CD4-positive, alpha-beta T cell (primary cell): ENCODE measurements at regions not wholly inside any gene's neighbourhood (a gene's known extent, or its start where the extent isn't known, plus 50 kb on each side); places are given as distances from the start of the nearest gene placed in this dataset.

Experiments used
- ATAC-seq: fragments of 200-7000 bp; cut with Tn5 transposase; one replicate; pipeline ENCODE4 v1.10.0; 2022; ENCODE audit warnings: mild to moderate bottlenecking; ENCODE audit not compliant: poor library complexity
- CTCF ChIA-PET: fragments of 350-600 bp; sonication (Branson Sonifier 250); formaldehyde crosslinking; loops from one replicate; lab custom pipeline; 2021; ENCODE audit warnings: antibody characterized with exemption, inconsistent platforms; lab: Charles Lee
- POLR2A ChIA-PET: fragments of 350-600 bp; sonication (Branson Sonifier 250); formaldehyde crosslinking; loops from one replicate; lab custom pipeline; 2021; ENCODE audit warnings: antibody characterized with exemption, inconsistent platforms; lab: Charles Lee
- DNase-seq, 14 experiments: peaks; one replicate each; pipeline ENCODE4 v3.0.0-alpha.2; 2013 to 2020; ENCODE audit warnings: mixed read lengths in 2 of 14
- H3K27ac ChIP-seq, 2 donors: one replicate each; pipeline versions ENCODE4 v1.5.1 to v1.7.0; 2013; ENCODE audit warnings: low read length in 2 of 2, low read depth in 1 of 2, mild to moderate bottlenecking in 1 of 2
- H3K27me3 ChIP-seq, 2 experiments: 1 replicate in 1 of 2; 2 replicates in 1 of 2; pipeline versions ENCODE4 v1.6.1 to v1.7.0; 2013; ENCODE audit warnings: low read length in 2 of 2, control low read depth in 1 of 2, mild to moderate bottlenecking in 1 of 2, moderate library complexity in 1 of 2; ENCODE audit not compliant: insufficient read depth in 2 of 2, control insufficient read depth in 1 of 2
- H3K36me3 ChIP-seq: one replicate; pipeline ENCODE4 v1.6.1; 2013; ENCODE audit warnings: low read length, control low read depth; ENCODE audit not compliant: insufficient read depth
- H3K4me1 ChIP-seq: one replicate; pipeline ENCODE4 v1.6.1; 2013; ENCODE audit warnings: low read length, control low read depth; ENCODE audit not compliant: insufficient read depth
- H3K4me3 ChIP-seq: one replicate; pipeline ENCODE4 v1.5.1; 2013; ENCODE audit warnings: mild to moderate bottlenecking, low read length, moderate library complexity
- H3K9me3 ChIP-seq, 2 experiments: 1 replicate in 1 of 2; 2 replicates in 1 of 2; pipeline versions ENCODE4 v1.6.1 to v1.7.0; 2013; ENCODE audit warnings: low read length in 2 of 2, mild to moderate bottlenecking in 2 of 2, control low read depth in 1 of 2, moderate library complexity in 1 of 2; ENCODE audit not compliant: control insufficient read depth in 1 of 2, insufficient read depth in 1 of 2
- H3K27ac Mint-ChIP-seq: one replicate; pipeline ENCODE4 v1.8.0; 2020; ENCODE audit warnings: mixed read lengths
- H3K27me3 Mint-ChIP-seq: one replicate; pipeline ENCODE4 v1.8.0; 2021; ENCODE audit warnings: mixed read lengths
- H3K36me3 Mint-ChIP-seq: one replicate; pipeline ENCODE4 v1.8.0; 2021; ENCODE audit warnings: low read depth, mixed read lengths
- H3K4me1 Mint-ChIP-seq: one replicate; pipeline ENCODE4 v1.8.0; 2021; ENCODE audit warnings: low read depth, mixed read lengths
- H3K4me3 Mint-ChIP-seq: one replicate; pipeline ENCODE4 v1.8.0; 2020; ENCODE audit warnings: mild to moderate bottlenecking, mixed read lengths
- H3K9me3 Mint-ChIP-seq: one replicate; pipeline ENCODE4 v1.8.0; 2020; ENCODE audit warnings: mixed read lengths
- intact Hi-C, 2 experiments: fragments of 100-400 bp; cut with DNase I in 1 of 2; cut with micrococcal nuclease in 1 of 2; formaldehyde crosslinking; loops; one replicate each; pipeline versions ENCODE4 v1.15.1 to v1.9.0; 2023 to 2025; cut with DNase I, micrococcal nuclease
- TF ChIP-seq, protein P1 (sequence below): fragments of 200-600 bp; IDR thresholded peaks from one replicate; pipeline ENCODE4 v1.8.0; 2022; ENCODE audit warnings: antibody characterized with exemption, mild to moderate bottlenecking

DNA sequence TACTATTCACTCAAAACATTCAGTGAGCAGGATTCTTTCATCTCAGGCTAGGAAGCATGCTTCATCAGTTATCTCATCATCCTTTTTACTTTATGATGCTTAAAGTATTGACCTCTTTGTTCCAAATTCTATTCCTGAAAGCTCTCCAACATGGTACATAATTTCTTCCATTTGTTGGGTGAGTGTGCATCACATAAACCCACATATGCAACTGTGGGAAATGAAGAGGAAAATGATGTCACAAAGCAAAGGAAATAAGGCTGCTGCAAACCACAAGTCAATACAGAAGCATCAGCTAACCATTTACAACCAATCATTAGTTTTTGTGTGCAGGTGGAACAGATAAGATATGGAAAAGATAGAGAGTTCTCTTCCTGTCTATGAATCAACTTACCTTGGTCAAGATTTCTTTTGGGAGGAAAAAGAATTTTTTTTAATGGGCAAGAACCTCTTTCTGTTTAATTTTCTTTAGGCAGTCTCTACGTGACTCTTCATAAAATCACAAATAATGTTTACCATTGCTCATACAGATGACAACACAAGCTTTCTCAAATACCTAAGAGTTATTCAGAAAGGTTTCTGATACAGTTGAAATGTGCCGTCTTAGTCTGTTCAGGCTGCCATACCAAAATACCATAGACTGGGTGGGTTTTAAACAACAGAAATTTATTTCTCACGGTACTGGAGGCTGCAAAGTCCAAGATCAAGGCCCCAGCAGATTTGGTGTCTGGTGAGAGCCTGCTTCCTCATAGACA lies 259.9 kb downstream of the ADGRG6 start:
- CTCF ChIA-PET: no interaction called here
- Histone ChIP-seq H3K27me3 (no peaks in the 10 kb centered on the region), H3K36me3 (no peaks in the 10 kb centered on the region), H3K27ac (no peak overlapping the region), H3K4me1 (peaks cover 19% of the 10 kb centered on the region), H3K4me3 (no peak overlapping the region), H3K9me3 (no peaks in the 10 kb centered on the region)
- Mint-ChIP-seq H3K4me3 (peak overlapping the region; percentile 11), H3K4me1 (peaks cover 43% of the 10 kb centered on the region), H3K36me3 (no peaks in the 10 kb centered on the region), H3K9me3 (peaks cover 2% of the 10 kb centered on the region), H3K27me3 (no peaks in the 10 kb centered on the region), H3K27ac (peak overlapping the region; percentile 35)
- DNase-seq: peak in 2 of 14 experiments; percentile 23 to 39
- intact Hi-C loops: loop anchor here (10.0 kb wide), 4 partner anchors 123 to 463 kb away; no protein-coding TSS in a partner anchor
- peak; percentile 71 for ATAC-seq
- POLR2A ChIA-PET: interaction anchor here (0.7 to 1.2 kb wide), 2 partner anchors 8 to 498 kb away, joined by 3 to 5 read pairs; no protein-coding TSS in a partner anchor
- TF ChIP-seq, protein P1, sequence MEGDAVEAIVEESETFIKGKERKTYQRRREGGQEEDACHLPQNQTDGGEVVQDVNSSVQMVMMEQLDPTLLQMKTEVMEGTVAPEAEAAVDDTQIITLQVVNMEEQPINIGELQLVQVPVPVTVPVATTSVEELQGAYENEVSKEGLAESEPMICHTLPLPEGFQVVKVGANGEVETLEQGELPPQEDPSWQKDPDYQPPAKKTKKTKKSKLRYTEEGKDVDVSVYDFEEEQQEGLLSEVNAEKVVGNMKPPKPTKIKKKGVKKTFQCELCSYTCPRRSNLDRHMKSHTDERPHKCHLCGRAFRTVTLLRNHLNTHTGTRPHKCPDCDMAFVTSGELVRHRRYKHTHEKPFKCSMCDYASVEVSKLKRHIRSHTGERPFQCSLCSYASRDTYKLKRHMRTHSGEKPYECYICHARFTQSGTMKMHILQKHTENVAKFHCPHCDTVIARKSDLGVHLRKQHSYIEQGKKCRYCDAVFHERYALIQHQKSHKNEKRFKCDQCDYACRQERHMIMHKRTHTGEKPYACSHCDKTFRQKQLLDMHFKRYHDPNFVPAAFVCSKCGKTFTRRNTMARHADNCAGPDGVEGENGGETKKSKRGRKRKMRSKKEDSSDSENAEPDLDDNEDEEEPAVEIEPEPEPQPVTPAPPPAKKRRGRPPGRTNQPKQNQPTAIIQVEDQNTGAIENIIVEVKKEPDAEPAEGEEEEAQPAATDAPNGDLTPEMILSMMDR: no peak

DNA sequence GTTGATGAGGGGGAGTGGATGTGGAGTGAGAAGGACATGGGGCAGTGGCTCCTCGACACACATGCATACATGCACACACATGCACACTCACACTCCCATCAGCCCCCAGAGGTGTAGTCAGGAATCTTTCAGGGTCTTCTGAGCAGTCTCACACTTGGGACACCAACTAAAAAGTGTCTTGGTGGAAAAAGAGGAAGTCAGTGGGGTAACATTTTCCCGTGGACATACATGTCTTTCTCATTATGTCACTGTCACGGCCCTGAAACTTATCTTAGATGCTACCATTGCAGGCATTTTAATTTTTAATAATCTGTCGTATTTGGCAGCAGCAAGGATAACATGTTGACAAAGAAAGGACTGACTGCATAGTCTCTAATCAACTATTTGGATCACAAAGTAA lies 261.1 kb downstream of the ADGRG6 start:
- Mint-ChIP-seq H3K9me3 (no peaks in the 10 kb centered on the region), H3K27me3 (no peaks in the 10 kb centered on the region), H3K36me3 (no peaks in the 10 kb centered on the region), H3K4me3 (no peak overlapping the region), H3K4me1 (peaks cover 55% of the 10 kb centered on the region), H3K27ac (no peak overlapping the region)
- Histone ChIP-seq H3K4me1 (peaks cover 29% of the 10 kb centered on the region), H3K36me3 (no peaks in the 10 kb centered on the region), H3K27ac (no peak overlapping the region), H3K9me3 (no peaks in the 10 kb centered on the region), H3K27me3 (no peaks in the 10 kb centered on the region), H3K4me3 (no peak overlapping the region)
- DNase-seq (no peak), ATAC-seq (no peak)
- ChIA-PET POLR2A (interaction anchor here (0.6 kb wide), 1 partner anchor 49 kb away, joined by 3 read pairs; no protein-coding TSS in a partner anchor), CTCF (no interaction called here)
- TF ChIP-seq, protein P1: no peak
- intact Hi-C loops: loop anchor here (10.0 kb wide), 4 partner anchors 122 to 462 kb away; no protein-coding TSS in a partner anchor

- intact Hi-C loops: loop anchor here (1.0 to 10.0 kb wide), 9 partner anchors 118 to 860 kb away; no protein-coding TSS in a partner anchor
- H3K9me3 ChIP-seq: no peaks in the 10 kb centered on the region
- POLR2A ChIA-PET: no interaction called here
- TF ChIP-seq, protein P1: peak; percentile 82
- H3K27me3 ChIP-seq: no peaks in the 10 kb centered on the region
- CTCF ChIA-PET: interaction anchor here (0.5 to 2.2 kb wide), 8 partner anchors 8 to 860 kb away, joined by 3 to 7 read pairs (median 4); no protein-coding TSS in a partner anchor
- no peak overlapping the region for H3K27ac ChIP-seq
- Mint-ChIP-seq H3K9me3 (no peaks in the 10 kb centered on the region), H3K27me3 (no peaks in the 10 kb centered on the region), H3K4me1 (peaks cover 77% of the 10 kb centered on the region), H3K27ac (peak overlapping the region; percentile 79), H3K4me3 (peak overlapping the region; percentile 57), H3K36me3 (no peaks in the 10 kb centered on the region)
- ATAC-seq (peak; percentile 62), DNase-seq (peak; percentile 14 to 76 (median 47))
- H3K36me3 ChIP-seq: no peaks in the 10 kb centered on the region
- H3K4me1 ChIP-seq: peaks cover 35% of the 10 kb centered on the region
- H3K4me3 ChIP-seq: no peak overlapping the region
Observed at GRCh38 chr6:142566628-142567396, 265.0 kb downstream of the ADGRG6 start.
